ENCODE measurements at regions not wholly inside any gene's neighbourhood (a gene's known extent, or its start where the extent isn't known, plus 50 kb on each side); places are given as distances from the start of the nearest gene placed in this dataset.

GRCh38 chr11:119895981-119896380 lies 167.0 kb upstream of the NECTIN1 start:
- TF ChIP-seq CTCF (conservative IDR thresholded peaks at IDR 0.05; ENCODE audit: low read depth, low read length) (no peak), POLR2A (IDR thresholded peaks at IDR 0.05; ENCODE audit: low read depth, low read length) (no peak), FOS (IDR thresholded peaks at IDR 0.05; ENCODE audit: low read depth, low read length) (no peak), ELK1 (IDR thresholded peaks at IDR 0.05; ENCODE audit: borderline replicate concordance, low read depth, low read length) (no peak), SMC3 (IDR thresholded peaks at IDR 0.05; ENCODE audit: low read depth, low read length) (no peak), CEBPB (IDR thresholded peaks at IDR 0.05; ENCODE audit: low read depth, low read length) (no peak), USF2 (IDR thresholded peaks at IDR 0.05; ENCODE audit: low read depth, low read length) (no peak), RAD21 (IDR thresholded peaks at IDR 0.05; ENCODE audit: low read length) (no peak), BHLHE40 (IDR thresholded peaks at IDR 0.05; ENCODE audit: low read depth, low read length) (no peak), MXI1 (IDR thresholded peaks at IDR 0.05; ENCODE audit: borderline replicate concordance, low read depth, low read length) (no peak), RFX5 (IDR thresholded peaks at IDR 0.05; ENCODE audit: low read depth, low read length) (no peak)

Measured in IMR-90 (cell line).